Nephron progenitor cell (in vitro differentiated cells): ENCODE measurements at regions not wholly inside any gene's neighbourhood (a gene's known extent, or its start where the extent isn't known, plus 50 kb on each side); places are given as distances from the start of the nearest gene placed in this dataset.
A peak's percentile ranks its signal among the peaks of the same experiment; 100 is the strongest.

Experiments used
- DNase-seq: peaks from one replicate; pipeline ENCODE4 v3.0.0; 2021
- H3K27ac Mint-ChIP-seq: 2 replicates; pipeline ENCODE4 v1.8.0; 2021; ENCODE audit warnings: mild to moderate bottlenecking, moderate library complexity, mixed read lengths
- H3K27me3 Mint-ChIP-seq: 2 replicates; pipeline ENCODE4 v1.8.0; 2021; ENCODE audit warnings: mild to moderate bottlenecking, low read depth, mixed read lengths; ENCODE audit not compliant: poor library complexity
- H3K36me3 Mint-ChIP-seq: 2 replicates; pipeline ENCODE4 v1.8.0; 2021; ENCODE audit warnings: low read depth, mixed read lengths
- H3K4me1 Mint-ChIP-seq: 2 replicates; pipeline ENCODE4 v1.8.0; 2021; ENCODE audit warnings: mixed read lengths
- H3K4me3 Mint-ChIP-seq: 2 replicates; pipeline ENCODE4 v1.8.0; 2021; ENCODE audit warnings: mild to moderate bottlenecking, moderate library complexity, mixed read lengths
- H3K9me3 Mint-ChIP-seq: 2 replicates; pipeline ENCODE4 v1.8.0; 2021; ENCODE audit warnings: mild to moderate bottlenecking, moderate library complexity, mixed read lengths
- CTCF ChIP-seq: fragments of 200-600 bp; sonication (generic); IDR thresholded peaks from 2 replicates; pipeline ENCODE4 v1.5.0; 2021; ENCODE audit warnings: antibody characterized with exemption

GRCh38 chr1:90370686-90371447 is 346.2 kb downstream of the BARHL2 start:
- no peak overlapping the region for H3K27ac Mint-ChIP-seq
- no peak overlapping the region for H3K4me3 Mint-ChIP-seq
- no peaks in the 10 kb centered on the region for H3K27me3 Mint-ChIP-seq
- no peaks in the 10 kb centered on the region for H3K36me3 Mint-ChIP-seq
- H3K4me1 Mint-ChIP-seq, result no peaks in the 10 kb centered on the region
- no peak for TF ChIP-seq CTCF
- DNase-seq, result no peak
- peaks cover 16% of the 10 kb centered on the region for H3K9me3 Mint-ChIP-seq

- Mint-ChIP-seq H3K27me3 (peaks cover 8% of the 10 kb centered on the region), H3K4me1 (peaks cover 15% of the 10 kb centered on the region), H3K27ac (no peak overlapping the region), H3K4me3 (no peak overlapping the region), H3K36me3 (no peaks in the 10 kb centered on the region), H3K9me3 (peaks cover 3% of the 10 kb centered on the region)
- no peak for TF ChIP-seq CTCF
- no peak for DNase-seq
These were observed 354.9 kb downstream of the BARHL2 start for GRCh38 chr1:90362163-90362562.

- H3K36me3 Mint-ChIP-seq, result no peaks in the 10 kb centered on the region
- TF ChIP-seq CTCF, result no peak
- peaks cover 3% of the 10 kb centered on the region for H3K9me3 Mint-ChIP-seq
These were observed 356.1 kb downstream of the BARHL2 start for GRCh38 chr1:90361026-90361425.

GRCh38 chr1:90359994-90360393 is 357.1 kb downstream of the BARHL2 start:
- Mint-ChIP-seq H3K9me3 (peaks cover under 1% of the 10 kb centered on the region), H3K4me1 (peaks cover 15% of the 10 kb centered on the region), H3K4me3 (no peak overlapping the region), H3K27ac (peak overlapping the region; percentile 27), H3K36me3 (no peaks in the 10 kb centered on the region), H3K27me3 (peaks cover 5% of the 10 kb centered on the region)
- no peak for TF ChIP-seq CTCF
- no peak for DNase-seq

More at GRCh38 chr1:90361026-90361425, 356.1 kb downstream of the BARHL2 start:
- Mint-ChIP-seq H3K4me1 (peaks cover 15% of the 10 kb centered on the region), H3K27me3 (peaks cover 8% of the 10 kb centered on the region), H3K4me3 (no peak overlapping the region), H3K27ac (no peak overlapping the region)
- no peak for DNase-seq

GRCh38 chr1:90358448-90358847 is 358.7 kb downstream of the BARHL2 start:
- no peak for TF ChIP-seq CTCF
- peaks cover 4% of the 10 kb centered on the region for H3K27me3 Mint-ChIP-seq
- no peaks in the 10 kb centered on the region for H3K36me3 Mint-ChIP-seq
- peaks cover 15% of the 10 kb centered on the region for H3K4me1 Mint-ChIP-seq
- no peaks in the 10 kb centered on the region for H3K9me3 Mint-ChIP-seq
- DNase-seq, result no peak
- no peak overlapping the region for H3K4me3 Mint-ChIP-seq
- H3K27ac Mint-ChIP-seq, result no peak overlapping the region

- no peak overlapping the region for H3K27ac Mint-ChIP-seq
- no peak for DNase-seq
- TF ChIP-seq CTCF, result no peak
- H3K4me1 Mint-ChIP-seq, result peaks cover 15% of the 10 kb centered on the region
- peaks cover 2% of the 10 kb centered on the region for H3K27me3 Mint-ChIP-seq
- no peaks in the 10 kb centered on the region for H3K9me3 Mint-ChIP-seq
- H3K4me3 Mint-ChIP-seq, result no peak overlapping the region
- no peaks in the 10 kb centered on the region for H3K36me3 Mint-ChIP-seq
These were observed 359.1 kb downstream of the BARHL2 start for GRCh38 chr1:90357995-90358394.
